Gastroesophageal sphincter (tissue), 3 donors: ENCODE measurements at regions not wholly inside any gene's neighbourhood (a gene's known extent, or its start where the extent isn't known, plus 50 kb on each side); places are given as distances from the start of the nearest gene placed in this dataset.

Experiments used
- CTCF ChIP-seq, 4 experiments: fragments of 200-600 bp in 2 of 4; fragments of 450-650 bp in 2 of 4; sonication (generic) in 1 of 4; IDR thresholded peaks; one replicate each; pipeline ENCODE4 v1.5.1; 2017 to 2019; ENCODE audit warnings: antibody characterized with exemption in 4 of 4, mild to moderate bottlenecking in 2 of 4, moderate library complexity in 2 of 4
- EP300 ChIP-seq: sonication (generic); formaldehyde crosslinking; IDR thresholded peaks from one replicate; pipeline ENCODE4 v1.6.1; 2017; ENCODE audit warnings: antibody characterized with exemption, mild to moderate bottlenecking
- POLR2A ChIP-seq, 2 donors: fragments of 450-650 bp; IDR thresholded peaks; one replicate each; pipeline ENCODE4 v1.6.1; 2017; ENCODE audit warnings: antibody characterized with exemption in 2 of 2, mild to moderate bottlenecking in 2 of 2, moderate library complexity in 1 of 2

GRCh38 chr4:100081491-100081890, 108.8 kb downstream of the DDIT4L start:
- TF ChIP-seq CTCF (IDR thresholded peaks at IDR 0.05) (no peak), EP300 (no peak), POLR2A (IDR thresholded peaks at IDR 0.05) (no peak)
